NCI-H2107 treated with DMSO at 0.1 percent for 48 hours (cell line): ENCODE measurements at regions not wholly inside any gene's neighbourhood (a gene's known extent, or its start where the extent isn't known, plus 50 kb on each side); places are given as distances from the start of the nearest gene placed in this dataset.
"Not testable (repeated sequence)": the region's sequence is repeated elsewhere in the genome, so short reads cannot be mapped to it uniquely, and the experiment has no call there.

ENCODE experiments used
- DNase-seq: peaks from one replicate; lab custom pipeline; 2025; ENCODE audit not compliant: unreplicated experiment; lab: John Stamatoyannopoulos, UW

DNA sequence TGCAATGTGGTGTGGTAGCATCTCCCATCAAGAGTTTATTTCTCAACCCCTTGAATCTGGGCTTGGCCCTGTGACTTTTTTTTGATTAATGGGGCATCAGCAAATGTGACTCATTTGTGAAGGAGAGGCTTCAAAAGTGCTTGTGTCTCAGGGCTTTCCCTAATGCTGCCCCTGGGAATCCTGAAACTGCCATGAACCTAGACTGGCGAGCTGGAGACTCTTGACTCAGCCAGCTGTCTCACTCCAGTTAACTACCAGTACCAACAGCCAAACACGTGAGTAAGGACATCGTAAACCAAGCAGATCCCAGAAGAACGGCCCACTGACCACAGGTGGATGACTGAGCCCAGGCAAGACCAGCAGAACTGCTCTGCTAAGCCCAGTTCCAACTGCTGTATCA lies 72.8 kb upstream of the ADTRP start:
- DNase-seq = no peak

GRCh38 chr6:11848852-11849731 lies 70.5 kb upstream of the ADTRP start:
- peak; percentile 3 for DNase-seq

DNA sequence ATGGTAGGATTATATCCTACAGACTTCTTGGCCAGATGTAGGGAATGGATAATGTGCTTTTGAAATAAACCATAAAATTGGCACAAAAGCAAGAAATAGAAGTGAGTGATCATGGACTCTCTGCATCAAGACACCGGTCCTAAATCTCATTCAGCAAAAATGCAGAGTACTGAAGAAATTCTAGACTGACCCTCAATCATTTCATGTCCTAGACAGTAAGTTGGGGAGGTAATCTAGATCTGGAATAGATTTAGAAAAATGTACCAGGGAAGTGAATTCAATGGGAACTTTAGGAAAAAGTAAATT lies 69.7 kb upstream of the ADTRP start:
- no peak for DNase-seq

DNA sequence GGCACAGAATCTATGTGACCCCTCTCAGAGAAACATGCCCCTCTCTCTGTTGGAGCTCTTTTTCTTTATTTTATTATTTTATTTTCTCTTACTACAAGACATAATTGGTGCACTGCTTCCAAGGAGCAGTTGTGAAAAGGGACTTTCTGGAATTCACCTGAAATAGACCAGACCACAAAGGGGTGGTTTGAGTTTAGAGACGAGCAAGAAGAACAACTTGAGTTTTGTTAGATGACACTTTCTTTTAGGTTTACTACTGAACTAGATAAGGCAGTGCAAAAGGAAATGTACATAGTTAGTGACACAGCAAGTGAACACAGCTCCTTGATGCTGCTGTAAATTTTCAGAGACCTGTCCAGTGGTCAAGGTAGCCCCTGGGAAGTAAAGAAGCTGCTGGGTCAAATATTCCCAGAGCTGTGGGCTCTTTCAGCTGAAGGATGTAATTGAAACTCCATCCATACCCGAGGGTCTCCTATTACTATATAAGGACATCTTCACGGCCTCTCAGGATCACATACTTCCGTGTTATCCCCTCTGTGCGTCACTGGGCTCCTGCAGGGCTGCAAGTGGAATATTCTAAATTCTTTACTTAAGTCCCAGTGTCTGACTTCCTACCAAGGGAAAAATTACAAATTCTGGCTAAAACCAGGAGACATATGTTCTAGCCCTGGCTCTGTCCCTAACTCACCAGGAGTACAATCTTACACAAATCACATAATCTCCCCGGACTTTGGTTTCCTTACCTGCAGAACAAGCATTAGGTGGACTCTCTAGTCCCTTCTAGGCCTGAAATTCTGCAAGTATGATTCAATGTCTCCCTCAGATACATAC lies 69.1 kb upstream of the ADTRP start:
- no peak for DNase-seq

- DNase-seq = not testable (repeated sequence)
Observed at GRCh38 chr6:11847068-11847467, 68.5 kb upstream of the ADTRP start.

DNA sequence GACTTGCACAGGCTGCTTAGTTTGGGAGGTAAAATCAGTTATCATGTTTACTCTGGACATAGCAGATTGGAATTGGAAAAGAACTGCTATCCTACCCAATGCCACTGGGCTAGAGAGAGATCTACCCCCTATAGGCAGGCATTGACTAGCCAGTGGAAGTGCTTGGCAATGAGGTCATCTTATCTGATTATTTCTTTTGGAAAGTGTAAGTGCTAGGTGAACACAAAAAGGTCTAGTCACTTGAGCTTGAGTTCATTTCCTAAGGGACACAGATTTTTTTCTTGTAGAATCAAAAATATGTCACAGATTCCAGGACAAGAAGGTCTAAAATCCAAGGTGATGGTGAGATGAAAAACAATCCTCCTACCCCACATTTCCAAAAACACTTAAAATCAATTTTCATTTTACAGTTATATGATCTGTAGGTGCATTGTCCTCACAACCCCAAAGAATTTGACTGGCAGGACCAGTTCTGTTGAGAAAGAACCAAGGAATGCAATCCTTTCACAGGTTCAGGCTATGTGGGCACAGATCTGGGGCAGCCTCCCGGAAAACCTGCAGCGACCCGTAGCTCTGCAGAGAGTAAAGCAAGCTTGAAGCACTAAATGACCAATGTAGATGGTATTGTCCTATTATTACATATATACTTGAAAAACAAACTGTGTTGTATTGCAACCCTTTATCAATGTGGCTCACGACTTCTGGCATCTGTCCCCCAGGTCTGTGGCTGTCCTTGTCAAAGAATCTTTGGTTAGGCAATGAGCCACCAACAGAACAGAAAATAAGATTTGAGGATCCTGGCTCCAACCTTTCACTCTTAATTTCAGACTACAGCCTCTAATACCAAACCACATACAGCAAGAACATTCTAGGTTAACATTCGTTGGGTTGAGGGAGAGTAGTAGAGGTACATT lies 67.3 kb upstream of the ADTRP start:
- no peak for DNase-seq

DNA sequence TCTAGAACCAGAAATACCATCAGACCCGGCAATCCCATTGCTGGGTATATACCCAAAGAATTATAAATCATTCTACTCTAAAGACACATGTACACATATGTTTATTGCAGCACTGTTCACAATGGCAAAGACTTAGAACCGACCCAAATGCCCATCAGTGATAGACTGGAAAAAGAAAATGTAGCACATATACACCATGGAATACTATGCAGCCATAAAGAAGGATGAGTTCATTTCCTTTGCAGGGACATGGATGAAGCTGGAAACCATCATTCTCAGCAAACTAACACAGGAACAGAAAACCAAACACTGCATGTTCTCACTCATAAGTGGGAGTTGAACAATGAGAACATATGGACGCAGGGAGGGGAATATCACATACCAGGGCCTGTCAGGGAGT lies 64.2 kb upstream of the ADTRP start:
- DNase-seq = not testable (repeated sequence)

DNA sequence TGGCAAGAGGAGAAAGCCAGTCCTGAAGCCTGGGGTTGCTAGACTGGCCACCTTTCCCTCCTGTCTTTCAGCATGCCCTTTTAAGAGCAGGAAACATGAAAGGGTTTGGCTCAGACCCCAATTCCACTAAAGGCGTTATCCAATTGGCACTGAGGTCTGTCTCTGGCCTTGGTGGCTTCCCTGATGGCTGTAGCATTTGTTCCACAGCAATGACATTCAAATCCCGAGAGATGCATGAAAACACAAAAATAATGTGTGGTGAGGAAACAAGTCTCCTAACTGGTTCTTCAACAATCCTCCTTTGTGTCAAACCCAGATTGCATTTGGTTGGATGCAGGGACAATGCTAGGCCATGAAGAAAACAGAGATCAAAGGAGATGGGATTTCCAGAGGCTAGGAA lies 56.5 kb upstream of the ADTRP start:
- no peak for DNase-seq

GRCh38 chr6:11833626-11834592 lies 55.3 kb upstream of the ADTRP start:
- DNase-seq = peak; percentile 49

DNA sequence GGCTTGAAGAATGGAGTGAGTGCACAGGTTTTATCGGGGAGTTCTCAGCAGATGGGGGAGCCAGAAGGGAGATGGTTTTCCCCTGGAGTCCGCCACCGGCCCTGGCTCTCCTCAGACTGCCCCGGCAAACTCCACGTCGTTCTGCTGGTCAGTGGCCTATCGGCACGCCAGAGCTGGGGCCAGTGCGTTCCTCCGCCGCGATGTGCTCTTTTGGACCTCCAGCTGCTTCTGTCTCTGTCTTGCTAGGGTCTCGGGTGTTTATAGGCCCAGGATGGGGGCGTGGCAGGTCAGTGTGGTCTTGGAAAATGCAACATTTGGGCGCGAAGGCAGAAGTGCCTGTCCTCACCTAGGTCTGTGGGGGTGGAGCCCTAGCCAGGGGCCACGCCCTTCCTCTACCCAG lies 53.0 kb upstream of the ADTRP start:
- no peak for DNase-seq

DNA sequence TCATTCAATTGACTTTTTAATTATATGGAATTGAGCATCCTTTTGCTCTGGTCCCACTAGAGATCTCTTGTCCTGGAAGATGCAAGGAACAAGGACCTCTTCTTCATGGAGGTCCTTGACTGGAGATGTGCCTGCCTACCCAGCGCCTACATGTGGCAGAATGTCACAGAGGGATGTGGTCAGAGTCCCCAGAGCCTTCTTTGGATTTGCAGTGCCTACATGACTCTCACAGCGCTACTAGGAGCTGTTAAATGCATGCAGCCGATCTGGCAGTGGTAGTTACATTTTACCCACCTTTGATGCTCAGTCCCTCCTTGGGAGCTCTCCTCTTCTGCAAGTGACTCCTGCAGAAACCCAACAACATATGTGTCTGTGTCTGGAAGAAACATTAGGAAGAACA lies 51.9 kb upstream of the ADTRP start:
- no peak for DNase-seq

DNA sequence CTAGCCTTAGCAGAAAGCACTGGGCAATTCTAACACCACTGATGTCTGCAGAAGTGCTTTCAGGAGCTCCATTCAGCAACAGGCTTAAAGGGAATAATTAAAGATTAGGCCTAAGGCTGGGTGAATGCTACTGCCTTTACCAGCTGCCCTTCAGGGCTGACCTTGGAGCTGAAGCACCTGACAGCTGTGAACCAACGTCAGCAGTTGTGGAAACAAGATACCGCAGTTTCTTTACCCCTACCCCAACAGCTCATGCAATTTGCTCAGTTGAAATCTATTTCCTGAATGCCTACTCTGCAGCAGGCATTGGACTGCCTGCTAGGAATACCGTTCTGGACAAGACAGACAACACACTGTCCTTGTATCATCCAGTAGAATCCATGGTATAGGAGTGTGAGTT lies 51.5 kb upstream of the ADTRP start:
- DNase-seq = no peak

- DNase-seq = no peak
Observed at GRCh38 chr6:11828262-11828870, 49.8 kb upstream of the ADTRP start.
